MM.1S (cell line): ENCODE measurements at regions not wholly inside any gene's neighbourhood (a gene's known extent, or its start where the extent isn't known, plus 50 kb on each side); places are given as distances from the start of the nearest gene placed in this dataset.

Source experiments
- DNase-seq: peaks from one replicate; pipeline ENCODE4 v3.0.0-alpha.2; 2015
- H2AFZ ChIP-seq: fragments of 300-600 bp; sonication (generic); 2 replicates; pipeline ENCODE4 v1.6.0; 2016; ENCODE audit warnings: antibody characterized with exemption, low read length
- H3F3A ChIP-seq: fragments of 300-600 bp; sonication (generic); 2 replicates; pipeline ENCODE4 v1.6.1; 2016; ENCODE audit warnings: mild to moderate bottlenecking, antibody characterized with exemption, low read length, moderate library complexity, mixed read lengths; ENCODE audit not compliant: insufficient read depth
- H3K27ac ChIP-seq: fragments of 300-600 bp; sonication (generic); 2 replicates; pipeline ENCODE4 v1.5.1; 2016; ENCODE audit warnings: mild to moderate bottlenecking, low read length
- H3K27me3 ChIP-seq: fragments of 300-600 bp; sonication (generic); replicated peaks from 2 replicates; pipeline ENCODE4 v1.6.0; 2016; ENCODE audit warnings: low read length; ENCODE audit not compliant: insufficient read depth
- H3K36me3 ChIP-seq: fragments of 300-600 bp; sonication (generic); replicated peaks from 2 replicates; pipeline ENCODE4 v1.6.1; 2016; ENCODE audit warnings: mild to moderate bottlenecking, low read length, mixed read lengths; ENCODE audit not compliant: insufficient read depth
- H3K4me1 ChIP-seq: fragments of 300-600 bp; sonication (generic); 2 replicates; pipeline ENCODE4 v1.6.1; 2016; ENCODE audit warnings: low read length, mixed read lengths
- H3K4me2 ChIP-seq: fragments of 300-600 bp; sonication (generic); 2 replicates; pipeline ENCODE4 v1.6.0; 2016; ENCODE audit warnings: low read depth, low read length
- H3K4me3 ChIP-seq: fragments of 300-600 bp; sonication (generic); 2 replicates; pipeline ENCODE4 v1.5.1; 2016; ENCODE audit warnings: low read length, mixed read lengths
- H3K79me2 ChIP-seq: fragments of 300-600 bp; sonication (generic); 2 replicates; pipeline ENCODE4 v1.6.1; 2016; ENCODE audit warnings: mixed run types, low read length, mixed read lengths
- H3K9ac ChIP-seq: fragments of 300-600 bp; sonication (generic); 2 replicates; pipeline ENCODE4 v1.6.1; 2016; ENCODE audit warnings: low read length, mixed read lengths
- H3K9me2 ChIP-seq: fragments of 300-600 bp; sonication (generic); replicated peaks from 2 replicates; pipeline ENCODE4 v1.6.1; 2016; ENCODE audit warnings: mild to moderate bottlenecking, low read length, mixed read lengths; ENCODE audit not compliant: insufficient read depth
- H3K9me3 ChIP-seq: fragments of 300-600 bp; sonication (generic); replicated peaks from 2 replicates; pipeline ENCODE4 v1.6.1; 2016; ENCODE audit warnings: mild to moderate bottlenecking, low read length, mixed read lengths; ENCODE audit not compliant: insufficient read depth
- H4K20me1 ChIP-seq: fragments of 300-600 bp; sonication (generic); 2 replicates; pipeline ENCODE4 v1.6.1; 2016; ENCODE audit warnings: mild to moderate bottlenecking, low read length, moderate library complexity, mixed read lengths; ENCODE audit not compliant: insufficient read depth
- EZH2 ChIP-seq: fragments of 300-600 bp; sonication (generic); optimal IDR thresholded peaks from 2 replicates; pipeline ENCODE3; 2017; ENCODE audit warnings: low read depth, mild to moderate bottlenecking, antibody characterized with exemption, low read length, mixed read lengths
- EZH2phosphoT487 ChIP-seq: fragments of 300-600 bp; sonication (generic); IDR thresholded peaks from 2 replicates; pipeline ENCODE4 v1.6.1; 2018; ENCODE audit warnings: antibody characterized with exemption, low read length
- TF ChIP-seq, protein P1 (sequence below): fragments of 300-600 bp; sonication (generic); IDR thresholded peaks from 2 replicates; pipeline ENCODE4 v1.5.1; 2016; ENCODE audit warnings: antibody characterized with exemption, low read length, mixed read lengths

DNA sequence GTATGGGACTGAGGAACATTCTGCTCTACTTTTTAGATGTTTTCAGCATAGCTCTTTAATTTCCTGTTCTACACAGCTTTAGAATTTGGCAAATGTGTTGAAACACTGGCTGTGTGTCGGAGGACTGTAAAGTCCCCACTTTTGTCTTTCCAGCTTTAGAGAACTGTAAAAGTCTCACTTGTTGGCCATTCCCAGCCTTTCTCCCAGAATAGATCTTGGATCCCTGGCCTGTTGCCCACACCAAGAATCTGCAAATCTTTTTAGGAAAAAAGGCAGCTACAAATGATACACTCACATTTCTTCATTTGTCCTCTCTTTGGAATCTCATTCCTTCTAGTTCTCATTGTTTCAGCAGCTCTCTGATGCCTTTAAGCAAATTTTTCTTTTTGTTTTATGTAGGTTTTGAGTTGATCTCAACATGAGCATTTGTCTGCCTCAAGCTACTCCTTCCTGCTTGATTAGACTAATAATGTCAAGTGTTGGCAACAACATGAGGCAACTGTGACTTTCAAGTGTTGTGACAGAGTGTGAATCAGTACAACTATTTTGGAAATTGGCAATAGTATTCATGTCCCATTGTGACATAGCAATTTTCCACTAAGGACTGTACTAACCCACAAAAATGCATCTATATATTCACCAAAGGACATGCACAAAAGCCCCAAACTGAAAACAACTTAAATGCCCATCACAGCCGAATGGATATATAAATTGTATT, 610.8 kb downstream of the EPHA4 start:
- TF ChIP-seq, protein P1, sequence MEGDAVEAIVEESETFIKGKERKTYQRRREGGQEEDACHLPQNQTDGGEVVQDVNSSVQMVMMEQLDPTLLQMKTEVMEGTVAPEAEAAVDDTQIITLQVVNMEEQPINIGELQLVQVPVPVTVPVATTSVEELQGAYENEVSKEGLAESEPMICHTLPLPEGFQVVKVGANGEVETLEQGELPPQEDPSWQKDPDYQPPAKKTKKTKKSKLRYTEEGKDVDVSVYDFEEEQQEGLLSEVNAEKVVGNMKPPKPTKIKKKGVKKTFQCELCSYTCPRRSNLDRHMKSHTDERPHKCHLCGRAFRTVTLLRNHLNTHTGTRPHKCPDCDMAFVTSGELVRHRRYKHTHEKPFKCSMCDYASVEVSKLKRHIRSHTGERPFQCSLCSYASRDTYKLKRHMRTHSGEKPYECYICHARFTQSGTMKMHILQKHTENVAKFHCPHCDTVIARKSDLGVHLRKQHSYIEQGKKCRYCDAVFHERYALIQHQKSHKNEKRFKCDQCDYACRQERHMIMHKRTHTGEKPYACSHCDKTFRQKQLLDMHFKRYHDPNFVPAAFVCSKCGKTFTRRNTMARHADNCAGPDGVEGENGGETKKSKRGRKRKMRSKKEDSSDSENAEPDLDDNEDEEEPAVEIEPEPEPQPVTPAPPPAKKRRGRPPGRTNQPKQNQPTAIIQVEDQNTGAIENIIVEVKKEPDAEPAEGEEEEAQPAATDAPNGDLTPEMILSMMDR = no peak
- no peak for TF ChIP-seq EZH2phosphoT487
- no peak for TF ChIP-seq EZH2

DNA sequence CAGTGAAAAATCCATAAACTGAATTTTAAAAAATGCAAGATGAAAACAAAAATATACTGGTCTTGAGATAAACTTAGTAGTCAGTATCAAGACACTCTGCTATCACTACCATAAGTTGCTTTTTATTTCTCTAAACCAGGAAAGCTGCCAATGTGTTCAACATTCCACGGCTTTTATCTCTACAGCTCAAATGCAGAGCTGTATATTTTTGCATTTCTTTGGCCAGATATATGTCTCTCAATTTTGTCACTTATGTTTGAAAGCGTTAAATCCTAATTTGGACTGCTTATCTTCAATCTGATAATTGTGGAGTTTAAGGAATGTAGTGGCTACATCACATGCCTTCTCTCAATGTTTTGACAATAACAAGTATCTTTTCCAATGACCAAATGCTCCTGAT, 609.5 kb downstream of the EPHA4 start:
- no peak overlapping the region for H3K4me3 ChIP-seq
- H3K79me2 ChIP-seq = no peaks in the 10 kb centered on the region
- H3K27ac ChIP-seq = no peak overlapping the region
- no peaks in the 10 kb centered on the region for H3F3A ChIP-seq
- TF ChIP-seq EZH2 = no peak
- TF ChIP-seq, protein P1 = no peak
- no peak for TF ChIP-seq EZH2phosphoT487
- no peaks in the 10 kb centered on the region for H3K4me1 ChIP-seq
- H4K20me1 ChIP-seq = no peaks in the 10 kb centered on the region
- no peaks in the 10 kb centered on the region for H3K27me3 ChIP-seq
- H3K36me3 ChIP-seq = no peaks in the 10 kb centered on the region
- no peak for DNase-seq
- no peaks in the 10 kb centered on the region for H3K9me3 ChIP-seq
- H3K9ac ChIP-seq = no peak overlapping the region
- no peak overlapping the region for H3K4me2 ChIP-seq
- H3K9me2 ChIP-seq = no peaks in the 10 kb centered on the region
- no peak overlapping the region for H2AFZ ChIP-seq

More for the DNA sequence above, 610.8 kb downstream of the EPHA4 start:
- Histone ChIP-seq H3K4me2 (no peak overlapping the region), H3K9me3 (no peaks in the 10 kb centered on the region), H3K4me3 (no peak overlapping the region), H2AFZ (no peak overlapping the region), H3F3A (no peaks in the 10 kb centered on the region), H4K20me1 (no peaks in the 10 kb centered on the region), H3K27ac (no peak overlapping the region), H3K36me3 (no peaks in the 10 kb centered on the region), H3K9me2 (no peaks in the 10 kb centered on the region), H3K79me2 (no peaks in the 10 kb centered on the region), H3K4me1 (no peaks in the 10 kb centered on the region), H3K9ac (no peak overlapping the region), H3K27me3 (no peaks in the 10 kb centered on the region)
- DNase-seq = no peak

DNA sequence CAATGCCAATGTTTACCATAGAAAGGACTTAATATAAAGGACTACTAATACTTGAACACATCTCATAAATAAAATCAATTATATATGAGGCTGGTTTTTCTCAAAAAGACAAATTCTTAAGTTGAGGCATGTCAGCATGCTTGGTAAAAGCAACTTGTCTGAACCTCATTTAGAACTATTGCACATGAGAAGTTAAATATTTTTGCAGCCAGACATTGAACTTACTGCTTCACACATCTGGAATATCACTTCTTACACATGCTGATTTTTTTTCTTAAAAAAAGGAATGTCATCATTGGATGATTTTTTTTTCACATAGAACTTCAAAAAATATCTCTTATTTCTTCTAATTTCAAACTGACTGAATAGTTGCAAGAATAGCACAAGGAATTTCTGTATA, 609.0 kb downstream of the EPHA4 start:
- H3K9ac ChIP-seq = no peak overlapping the region
- TF ChIP-seq, protein P1 = no peak
- TF ChIP-seq EZH2phosphoT487 (no peak), EZH2 (no peak)
- H3K9me2 ChIP-seq = no peaks in the 10 kb centered on the region
- H4K20me1 ChIP-seq = no peaks in the 10 kb centered on the region
- DNase-seq = no peak
- no peak overlapping the region for H2AFZ ChIP-seq
- H3K4me1 ChIP-seq = no peaks in the 10 kb centered on the region
- H3K36me3 ChIP-seq = no peaks in the 10 kb centered on the region
- no peak overlapping the region for H3K4me2 ChIP-seq
- no peaks in the 10 kb centered on the region for H3K27me3 ChIP-seq
- H3K79me2 ChIP-seq = no peaks in the 10 kb centered on the region
- no peaks in the 10 kb centered on the region for H3F3A ChIP-seq
- no peak overlapping the region for H3K27ac ChIP-seq
- no peak overlapping the region for H3K4me3 ChIP-seq
- H3K9me3 ChIP-seq = no peaks in the 10 kb centered on the region
